Left ventricle myocardium inferior (tissue), 1 donor: ENCODE measurements at regions not wholly inside any gene's neighbourhood (a gene's known extent, or its start where the extent isn't known, plus 50 kb on each side); places are given as distances from the start of the nearest gene placed in this dataset.
A peak's percentile ranks its signal among the peaks of the same experiment; 100 is the strongest.

ENCODE experiments used
- DNase-seq: peaks from one replicate; pipeline ENCODE4 v3.0.0-alpha.2; 2020
- H3K27ac ChIP-seq: fragments of 200-600 bp; replicated peaks from 2 replicates; pipeline ENCODE4 v1.8.0; 2021
- H3K27me3 ChIP-seq: fragments of 200-600 bp; 2 replicates; pipeline ENCODE4 v1.8.0; 2021; ENCODE audit warnings: low read depth
- H3K36me3 ChIP-seq: fragments of 200-600 bp; 2 replicates; pipeline ENCODE4 v1.8.0; 2021
- H3K4me1 ChIP-seq: fragments of 200-600 bp; 2 replicates; pipeline ENCODE4 v1.8.0; 2021
- H3K4me3 ChIP-seq: fragments of 200-600 bp; 2 replicates; pipeline ENCODE4 v1.8.0; 2021; ENCODE audit warnings: mild to moderate bottlenecking, moderate library complexity
- H3K9me3 ChIP-seq: fragments of 200-600 bp; replicated peaks from 2 replicates; pipeline ENCODE4 v1.8.0; 2021
- intact Hi-C: fragments of 100-400 bp; cut with micrococcal nuclease; formaldehyde crosslinking; loops from one replicate; pipeline ENCODE4 v1.11.0; 2022
- TF ChIP-seq, protein P1 (sequence below): fragments of 200-600 bp; IDR thresholded peaks from 2 replicates; pipeline ENCODE4 v1.8.0; 2021; ENCODE audit warnings: antibody characterized with exemption, mild to moderate bottlenecking, borderline replicate concordance
- donor health status: DM: no; HTN: yes; CAD: no; lungs with severe emphysema.

DNA sequence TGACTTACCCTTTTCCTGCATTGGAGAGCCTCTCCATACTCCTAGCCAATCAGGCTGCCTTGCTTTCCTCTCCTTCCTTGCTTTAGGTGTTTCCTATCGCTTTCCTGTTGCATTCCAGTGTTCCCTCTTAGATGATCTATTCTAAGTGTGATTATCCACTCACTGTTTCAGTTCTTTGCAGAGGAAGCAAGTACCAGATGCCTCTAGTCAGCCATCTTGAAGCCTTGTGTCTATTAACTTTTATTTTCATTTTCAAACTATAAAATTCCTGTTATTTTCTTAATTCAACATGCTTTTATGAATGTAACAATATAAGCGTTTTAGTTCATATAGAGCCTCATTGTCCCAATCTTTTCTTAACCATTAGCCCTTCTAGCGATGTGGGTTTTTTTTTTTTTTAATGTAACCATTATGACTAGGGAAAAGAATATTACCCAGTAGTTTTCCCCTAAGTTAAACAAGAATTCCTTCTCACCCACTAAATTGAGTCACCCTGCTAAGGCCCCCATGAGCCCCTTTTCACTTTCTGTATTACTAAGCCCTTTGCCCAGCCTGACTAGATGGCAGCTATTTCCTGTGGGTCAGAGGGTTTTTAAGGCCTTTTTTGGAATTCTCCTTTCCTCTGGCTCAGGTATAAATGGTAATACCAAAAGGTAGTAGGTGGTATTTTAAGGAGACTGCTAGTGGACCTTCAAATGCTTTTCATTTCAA, 229.4 kb upstream of the CTNNB1 start:
- H3K4me3 ChIP-seq = no peak overlapping the region
- no peaks in the 10 kb centered on the region for H3K36me3 ChIP-seq
- H3K27ac ChIP-seq = no peak overlapping the region
- intact Hi-C loops = loop anchor here (10.0 kb wide), 3 partner anchors 95 to 385 kb away; no protein-coding TSS in a partner anchor
- no peaks in the 10 kb centered on the region for H3K27me3 ChIP-seq
- H3K9me3 ChIP-seq = no peaks in the 10 kb centered on the region
- TF ChIP-seq, protein P1, sequence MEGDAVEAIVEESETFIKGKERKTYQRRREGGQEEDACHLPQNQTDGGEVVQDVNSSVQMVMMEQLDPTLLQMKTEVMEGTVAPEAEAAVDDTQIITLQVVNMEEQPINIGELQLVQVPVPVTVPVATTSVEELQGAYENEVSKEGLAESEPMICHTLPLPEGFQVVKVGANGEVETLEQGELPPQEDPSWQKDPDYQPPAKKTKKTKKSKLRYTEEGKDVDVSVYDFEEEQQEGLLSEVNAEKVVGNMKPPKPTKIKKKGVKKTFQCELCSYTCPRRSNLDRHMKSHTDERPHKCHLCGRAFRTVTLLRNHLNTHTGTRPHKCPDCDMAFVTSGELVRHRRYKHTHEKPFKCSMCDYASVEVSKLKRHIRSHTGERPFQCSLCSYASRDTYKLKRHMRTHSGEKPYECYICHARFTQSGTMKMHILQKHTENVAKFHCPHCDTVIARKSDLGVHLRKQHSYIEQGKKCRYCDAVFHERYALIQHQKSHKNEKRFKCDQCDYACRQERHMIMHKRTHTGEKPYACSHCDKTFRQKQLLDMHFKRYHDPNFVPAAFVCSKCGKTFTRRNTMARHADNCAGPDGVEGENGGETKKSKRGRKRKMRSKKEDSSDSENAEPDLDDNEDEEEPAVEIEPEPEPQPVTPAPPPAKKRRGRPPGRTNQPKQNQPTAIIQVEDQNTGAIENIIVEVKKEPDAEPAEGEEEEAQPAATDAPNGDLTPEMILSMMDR = no peak
- peaks cover 48% of the 10 kb centered on the region for H3K4me1 ChIP-seq
- DNase-seq = no peak

- TF ChIP-seq, protein P1 = peak; percentile 10
Observed at GRCh38 chr3:40971191-40972168, 227.8 kb upstream of the CTNNB1 start.

GRCh38 chr3:40972350-40972749, 227.0 kb upstream of the CTNNB1 start:
- H3K4me3 ChIP-seq = no peak overlapping the region
- no peaks in the 10 kb centered on the region for H3K9me3 ChIP-seq
- H3K27me3 ChIP-seq = no peaks in the 10 kb centered on the region
- DNase-seq = no peak
- no peaks in the 10 kb centered on the region for H3K36me3 ChIP-seq
- intact Hi-C loops = loop anchor here (10.0 kb wide), 3 partner anchors 98 to 388 kb away; no protein-coding TSS in a partner anchor
- TF ChIP-seq, protein P1 = no peak
- H3K27ac ChIP-seq = peak overlapping the region; percentile 81
- peaks cover 69% of the 10 kb centered on the region for H3K4me1 ChIP-seq

More at GRCh38 chr3:40971191-40972168, 227.8 kb upstream of the CTNNB1 start:
- H3K4me1 ChIP-seq = peaks cover 64% of the 10 kb centered on the region
- H3K27me3 ChIP-seq = no peaks in the 10 kb centered on the region
- H3K36me3 ChIP-seq = no peaks in the 10 kb centered on the region
- DNase-seq = peak; percentile 49
- H3K4me3 ChIP-seq = no peak overlapping the region
- peak overlapping the region; percentile 81 for H3K27ac ChIP-seq
- intact Hi-C loops = loop anchor here (10.0 kb wide), 3 partner anchors 97 to 387 kb away; no protein-coding TSS in a partner anchor
- no peaks in the 10 kb centered on the region for H3K9me3 ChIP-seq

GRCh38 chr3:40973141-40973540, 226.2 kb upstream of the CTNNB1 start:
- Histone ChIP-seq H3K4me3 (no peak overlapping the region), H3K27ac (peak overlapping the region; percentile 81), H3K36me3 (no peaks in the 10 kb centered on the region), H3K27me3 (no peaks in the 10 kb centered on the region), H3K9me3 (no peaks in the 10 kb centered on the region), H3K4me1 (peaks cover 69% of the 10 kb centered on the region)
- intact Hi-C loops = loop anchor here (10.0 kb wide), 3 partner anchors 98 to 388 kb away; no protein-coding TSS in a partner anchor
- TF ChIP-seq, protein P1 = no peak
- DNase-seq = no peak

DNA sequence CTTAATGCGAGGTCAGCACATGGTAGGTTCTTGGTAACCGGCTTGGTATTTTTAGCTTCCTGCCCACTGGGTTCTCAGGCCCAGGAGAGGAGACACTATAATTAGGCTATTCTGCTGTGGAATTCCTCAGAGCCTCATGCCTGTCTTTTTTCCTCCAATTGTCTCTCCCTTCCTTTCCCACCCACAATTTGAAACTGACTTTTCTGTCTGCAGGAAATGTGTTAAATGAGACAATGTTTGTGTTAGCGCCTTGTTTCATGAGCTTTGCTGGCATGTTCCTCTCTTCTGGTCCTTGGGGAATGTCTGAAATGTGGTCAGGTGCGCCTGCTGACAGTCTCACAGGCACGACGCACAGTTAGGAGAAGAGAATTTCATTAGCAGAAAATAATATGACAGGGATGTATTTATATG, 223.6 kb upstream of the CTNNB1 start:
- Histone ChIP-seq H3K27me3 (no peaks in the 10 kb centered on the region), H3K27ac (peak overlapping the region; percentile 81), H3K4me1 (peaks cover 63% of the 10 kb centered on the region), H3K4me3 (no peak overlapping the region), H3K36me3 (no peaks in the 10 kb centered on the region), H3K9me3 (no peaks in the 10 kb centered on the region)
- TF ChIP-seq, protein P1 = no peak
- intact Hi-C loops = loop anchor here (10.0 kb wide), 3 partner anchors 101 to 391 kb away; no protein-coding TSS in a partner anchor
- DNase-seq = no peak
